ENCODE measurements at regions not wholly inside any gene's neighbourhood (a gene's known extent, or its start where the extent isn't known, plus 50 kb on each side); places are given as distances from the start of the nearest gene placed in this dataset.

DNA sequence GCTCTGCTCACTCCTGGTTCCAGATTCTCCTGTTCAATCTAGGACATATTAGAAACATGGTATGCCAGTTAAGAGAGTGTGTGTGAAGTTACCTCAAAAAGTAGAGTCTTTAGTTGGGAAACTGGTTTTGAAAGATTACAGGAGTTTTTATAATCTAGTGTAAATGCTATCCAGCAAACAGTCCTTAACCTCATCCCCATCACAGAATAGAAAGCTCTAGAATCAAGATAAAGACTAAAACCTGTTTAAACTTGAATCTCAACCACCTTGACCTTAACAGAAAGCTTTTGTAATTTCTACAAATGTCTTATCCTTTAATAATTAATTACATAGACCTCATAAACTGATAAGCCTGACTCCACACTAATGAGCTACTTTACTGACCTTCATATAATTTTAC is 1288.7 kb upstream of the SORCS1 start:
- DNase-seq, result no peak

DNA sequence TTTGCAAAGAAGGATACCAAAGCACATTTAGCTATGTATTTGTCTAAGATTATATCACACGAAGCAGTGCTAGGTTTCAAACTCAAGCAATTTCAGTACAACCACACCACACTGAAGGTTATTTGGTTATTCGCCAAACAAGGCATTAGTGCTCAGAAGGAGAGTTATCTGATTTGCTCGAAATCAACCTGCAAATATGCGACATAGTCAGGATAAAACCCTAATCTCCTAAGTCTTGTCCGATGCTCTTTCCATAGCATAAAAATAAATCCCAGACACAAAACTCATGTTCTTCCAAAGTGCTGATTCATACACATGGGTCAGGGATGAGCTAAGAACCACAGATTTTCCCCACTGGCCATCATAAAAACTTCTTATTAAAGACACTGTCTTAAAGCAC is 1288.0 kb upstream of the SORCS1 start:
- no peak for DNase-seq

GRCh38 chr10:108450280-108450679 is 1285.8 kb upstream of the SORCS1 start:
- DNase-seq, result no peak

DNA sequence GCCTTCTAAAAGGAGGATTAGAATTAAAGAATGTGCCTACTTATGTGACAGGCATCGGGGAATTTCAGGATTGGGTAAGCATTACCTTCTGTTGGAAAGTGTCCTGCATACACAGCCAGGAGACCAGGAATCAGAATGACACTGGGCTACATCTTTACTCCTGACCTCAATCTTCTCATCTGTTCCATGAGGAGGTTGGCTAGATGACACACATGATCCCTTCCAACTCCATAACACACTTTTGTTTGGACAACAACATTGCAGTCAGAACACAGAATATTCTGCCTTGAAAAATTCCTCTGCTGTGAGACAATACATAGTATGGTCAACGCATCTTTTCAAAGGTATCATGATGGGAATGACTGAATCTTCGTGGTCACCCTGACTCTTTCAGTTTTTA is 1281.2 kb upstream of the SORCS1 start:
- no peak for DNase-seq

DNA sequence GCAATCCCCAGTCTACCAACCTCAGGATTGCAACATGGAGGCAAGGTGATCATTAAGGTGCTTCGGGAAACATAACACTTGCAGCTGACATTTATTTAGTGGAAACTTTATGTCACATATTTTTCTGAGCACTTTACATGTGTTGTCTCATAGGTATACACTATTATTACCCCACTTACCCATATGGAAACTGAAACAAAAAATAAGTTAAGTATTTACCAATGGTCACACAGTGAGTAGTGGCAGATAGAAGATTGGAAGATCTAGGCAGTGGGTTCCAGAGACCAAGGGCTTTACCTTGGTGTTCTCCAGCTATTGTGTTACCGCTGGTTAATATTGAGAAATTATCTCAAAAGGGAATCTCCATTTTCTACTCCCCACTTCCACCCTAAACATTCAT is 1279.1 kb upstream of the SORCS1 start:
- no peak for DNase-seq

DNA sequence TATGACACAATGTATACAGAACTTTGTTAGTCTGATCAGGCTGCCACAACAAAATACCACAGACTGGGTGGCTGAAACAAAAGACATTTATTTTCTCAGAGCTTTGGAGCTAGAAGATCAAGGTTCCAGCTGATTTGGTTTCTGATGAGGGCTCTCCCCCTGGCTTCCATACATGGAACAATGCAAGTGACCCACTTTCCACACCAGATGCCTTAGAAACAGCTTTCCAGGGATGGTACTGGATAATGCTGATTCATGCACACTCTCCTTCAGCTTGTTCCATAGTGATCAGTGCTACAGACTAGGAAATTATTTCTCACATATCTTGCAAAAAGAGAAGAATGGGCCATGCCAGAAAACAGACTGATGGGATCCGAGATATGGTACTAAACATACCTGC is 1274.9 kb upstream of the SORCS1 start:
- DNase-seq, result no peak

DNA sequence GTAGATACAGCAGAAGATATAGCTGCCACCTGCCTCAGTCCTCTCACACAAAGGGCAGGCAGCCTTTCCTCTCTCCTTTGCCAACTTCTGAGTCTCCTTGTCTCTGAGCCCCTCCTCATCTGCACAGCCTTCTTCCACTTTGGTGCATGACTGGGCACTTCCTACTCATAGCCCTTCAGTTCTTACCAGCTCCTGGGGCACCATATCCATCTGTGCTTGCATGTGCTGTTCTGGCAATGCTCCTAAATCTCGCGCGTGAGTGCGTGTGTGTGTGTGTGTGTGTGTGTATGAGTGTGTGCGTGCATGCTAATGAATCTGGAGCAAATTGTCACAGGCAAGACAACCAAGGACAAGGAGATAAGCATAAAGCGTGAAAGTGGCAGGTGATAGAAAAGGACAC is 1271.6 kb upstream of the SORCS1 start:
- no peak for DNase-seq

- peak; percentile 51 for DNase-seq
Observed at GRCh38 chr10:108434559-108435252, 1270.2 kb upstream of the SORCS1 start.

DNA sequence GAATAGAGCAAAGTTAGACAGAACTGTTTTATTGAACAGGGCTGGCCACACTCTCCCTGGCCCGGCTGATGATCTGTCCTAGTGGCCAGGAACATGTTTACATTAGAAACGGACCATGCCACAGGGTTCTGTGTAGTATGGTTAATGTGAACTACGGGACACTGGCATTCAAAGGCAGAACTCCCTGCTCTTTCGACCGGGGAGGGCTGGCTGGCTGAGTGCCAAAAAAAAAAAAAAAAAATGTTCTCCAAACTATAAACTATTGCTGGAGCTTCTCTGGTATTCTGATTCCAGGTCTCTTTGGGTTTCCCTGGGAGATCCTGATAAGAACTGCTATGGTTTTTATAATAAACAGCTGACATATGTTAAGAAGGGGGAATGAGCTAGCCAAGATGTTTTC is 1262.6 kb upstream of the SORCS1 start:
- DNase-seq, result no peak

DNA sequence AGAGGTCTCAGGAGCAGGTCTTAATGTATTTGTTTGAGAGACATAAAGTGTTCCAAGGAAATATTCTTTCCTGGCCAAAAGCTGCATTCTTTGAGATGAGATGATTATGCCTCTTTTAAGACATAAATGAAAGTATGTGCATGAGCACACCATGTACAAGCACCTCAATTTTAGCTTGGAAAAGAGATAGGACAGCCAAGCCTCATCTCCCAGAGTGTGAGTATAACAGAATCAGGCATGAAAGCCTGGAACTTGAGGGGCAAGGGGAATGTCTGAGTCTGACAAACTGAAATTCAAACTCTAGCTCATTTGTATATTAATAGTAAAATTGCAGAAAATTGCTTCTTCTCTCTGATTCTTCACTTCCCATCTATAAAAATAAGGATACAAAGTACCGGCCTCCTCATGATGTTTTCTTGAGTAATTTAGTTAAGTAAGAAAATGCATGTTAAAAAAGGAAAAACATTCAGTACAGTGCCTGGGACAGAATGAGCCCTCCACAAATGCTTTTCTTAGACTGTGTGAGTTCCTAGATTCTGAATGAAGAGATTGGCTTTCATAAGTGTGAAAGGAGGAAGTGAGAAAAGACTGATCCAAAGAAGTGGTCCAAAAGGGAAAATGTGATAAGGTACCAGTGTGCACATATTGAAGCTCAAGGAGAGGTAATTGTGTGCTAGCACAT is 1260.9 kb upstream of the SORCS1 start:
- DNase-seq, result no peak

DNA sequence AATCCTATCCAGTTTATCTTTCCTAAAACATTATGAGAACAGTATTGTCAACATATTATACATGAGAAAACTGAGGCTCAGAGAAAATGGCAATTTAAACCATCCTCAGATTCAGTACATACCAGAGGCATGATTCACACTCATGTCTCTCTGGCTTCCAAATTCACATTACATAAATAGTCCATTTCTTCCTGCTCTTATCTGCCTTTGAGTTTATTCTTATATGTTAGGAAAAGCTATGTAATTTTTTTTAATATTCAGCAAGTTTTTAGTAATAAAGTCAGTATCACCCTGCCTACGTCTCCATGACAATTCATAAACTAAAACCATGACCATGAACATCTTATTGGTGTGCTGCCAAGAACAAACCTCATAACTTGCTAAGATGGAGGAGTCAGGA is 1260.2 kb upstream of the SORCS1 start:
- no peak for DNase-seq

DNA sequence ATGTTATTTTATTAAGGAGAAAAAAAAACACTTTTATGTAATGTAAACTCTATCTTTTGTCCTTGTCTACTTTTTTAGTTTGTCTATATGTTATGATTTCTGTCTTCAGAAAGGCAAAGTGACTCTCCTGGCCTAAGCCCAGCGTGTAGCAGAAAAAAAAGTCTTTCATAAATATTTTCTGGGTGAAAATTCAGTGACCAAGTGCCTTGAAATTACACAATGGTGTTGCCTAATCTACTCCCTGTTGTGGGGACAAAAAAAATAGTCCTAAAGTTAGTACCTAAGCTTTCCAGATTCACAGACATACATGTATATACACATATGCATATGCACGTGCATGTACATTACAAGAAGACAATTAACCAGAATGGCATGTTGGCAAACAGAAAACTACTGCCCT is 1257.8 kb upstream of the SORCS1 start:
- no peak for DNase-seq

DNA sequence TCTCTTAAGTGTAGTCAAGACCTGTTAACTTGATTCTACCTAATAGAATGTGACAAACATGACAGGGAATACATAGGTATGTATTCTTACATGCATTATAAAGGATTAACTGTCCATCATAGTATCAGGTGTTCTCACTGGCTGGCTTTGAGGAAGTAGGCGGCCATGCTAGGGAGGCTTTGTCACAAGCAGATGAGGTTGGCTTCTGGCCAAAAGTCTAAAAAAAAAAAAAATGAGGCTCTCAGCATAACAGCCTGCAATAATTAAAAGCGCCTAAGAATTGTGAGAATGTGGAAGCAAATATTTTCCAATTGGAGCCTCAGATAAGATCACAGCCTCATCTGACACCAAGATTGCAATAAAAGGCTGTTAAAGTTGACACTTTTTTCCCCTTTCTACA is 1256.8 kb upstream of the SORCS1 start:
- no peak for DNase-seq

DNA sequence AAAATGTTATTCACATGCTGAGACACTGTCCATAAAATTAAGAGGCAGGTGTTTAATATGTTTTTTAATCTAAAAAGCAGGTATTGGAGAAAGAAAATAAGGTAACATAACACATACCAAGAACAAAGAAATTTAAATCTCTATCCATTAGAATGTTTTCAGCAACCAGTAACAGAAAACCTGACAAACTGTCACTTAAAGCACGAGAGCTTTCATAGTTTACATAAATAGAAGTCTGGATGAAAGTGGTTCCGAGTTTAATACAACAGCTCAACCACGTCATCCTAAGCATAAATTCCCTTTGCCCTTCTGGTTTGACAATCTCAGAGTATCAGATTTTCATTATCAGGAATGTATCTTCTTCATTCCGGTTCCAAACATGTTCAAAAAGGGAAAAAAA is 1249.4 kb upstream of the SORCS1 start:
- no peak for DNase-seq

DNA sequence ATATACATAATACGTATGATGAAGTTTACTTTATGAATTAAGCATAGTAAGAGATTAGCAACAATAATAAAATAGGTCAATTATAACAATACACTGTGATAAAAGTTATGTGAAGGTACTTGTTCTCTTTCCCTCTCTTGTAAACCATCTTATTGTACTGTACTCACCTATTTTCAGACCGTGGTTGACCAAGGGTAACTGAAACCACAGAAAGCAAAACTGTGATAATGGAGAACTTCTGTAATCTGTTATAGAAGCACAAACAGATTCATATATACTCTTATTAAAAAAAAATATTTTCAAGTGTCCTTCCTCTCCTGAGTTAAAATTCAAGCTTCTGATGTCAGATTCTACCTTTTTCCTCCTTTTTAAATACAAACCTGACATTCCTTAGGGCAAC is 1247.8 kb upstream of the SORCS1 start:
- no peak for DNase-seq

DNA sequence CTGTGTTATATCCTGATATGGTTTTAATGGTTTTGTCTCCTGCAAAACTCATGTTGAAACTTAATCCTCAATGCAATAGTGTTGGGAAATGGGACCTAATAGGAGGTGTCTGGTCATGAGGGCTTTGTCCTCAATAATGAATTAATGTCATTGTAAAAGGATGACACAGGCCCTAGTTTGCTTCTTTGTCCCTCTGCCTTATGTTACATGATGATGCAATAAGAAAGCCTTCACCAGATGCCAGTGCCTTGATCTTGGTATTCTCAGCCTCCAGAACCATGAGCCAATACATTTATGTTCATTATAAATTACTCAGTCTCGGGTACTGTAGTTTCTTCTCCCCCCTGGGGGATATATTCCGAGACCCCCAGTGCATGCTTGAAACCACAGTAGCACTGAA is 1247.4 kb upstream of the SORCS1 start:
- DNase-seq, result no peak

DNA sequence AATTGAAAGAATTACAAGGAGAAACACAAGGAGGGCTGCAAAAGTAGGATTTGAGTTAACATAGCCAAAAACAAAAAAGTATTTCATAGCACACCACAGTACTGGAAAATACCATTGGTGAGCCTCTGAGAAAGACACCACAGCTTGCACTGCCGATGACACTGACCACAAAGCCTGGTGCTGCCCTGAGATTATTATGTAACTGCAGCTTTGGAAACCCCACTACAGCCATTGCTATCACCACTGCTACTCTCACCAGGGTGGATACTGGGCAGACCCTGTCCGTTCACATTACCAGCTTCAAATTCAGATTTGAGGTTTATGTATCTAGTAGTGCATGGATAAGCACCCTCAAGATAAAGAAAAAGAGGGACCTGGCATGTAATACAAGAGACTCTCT is 1246.7 kb upstream of the SORCS1 start:
- DNase-seq, result no peak

GRCh38 chr10:108410236-108410635 is 1245.7 kb upstream of the SORCS1 start:
- no peak for DNase-seq

- DNase-seq, result no peak
Observed at GRCh38 chr10:108409306-108409705, 1244.8 kb upstream of the SORCS1 start.

DNA sequence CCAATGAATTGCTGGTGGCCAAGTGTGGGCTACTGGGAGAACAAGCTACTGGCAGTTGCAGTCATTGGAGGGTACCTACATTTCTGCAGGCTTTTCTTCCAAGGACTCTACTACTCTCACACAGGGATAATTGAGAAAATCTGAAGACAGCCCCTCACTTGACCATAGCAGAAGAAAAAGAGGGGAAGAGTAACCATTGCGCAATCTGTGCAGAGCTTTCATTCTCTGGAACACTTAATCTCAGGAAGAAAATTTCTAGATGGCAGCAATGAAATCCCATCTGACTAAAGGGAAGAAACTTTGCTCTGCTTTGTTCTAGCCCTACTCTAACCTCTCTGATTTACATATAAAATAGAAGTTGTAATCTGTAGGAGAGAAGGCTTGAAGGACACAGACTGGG is 1239.6 kb upstream of the SORCS1 start:
- no peak for DNase-seq

DNA sequence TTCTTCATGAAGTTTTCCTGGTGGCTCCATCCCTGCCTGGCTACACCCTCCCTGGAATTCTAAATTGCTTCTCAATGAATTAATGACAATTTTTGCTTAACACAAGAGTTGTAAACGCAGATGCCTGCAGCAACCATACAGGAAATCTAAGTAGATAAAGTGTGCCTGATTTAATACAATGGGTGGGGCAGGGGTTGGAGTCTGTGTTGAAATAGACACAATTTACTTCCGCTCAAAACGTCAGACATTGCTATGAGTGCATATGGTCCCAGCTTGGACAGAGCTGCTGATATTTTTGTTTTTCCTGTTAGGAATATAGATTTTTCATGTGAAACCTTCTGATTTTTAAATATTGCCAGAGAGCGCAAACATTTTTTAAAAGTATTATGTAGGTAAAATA is 1235.0 kb upstream of the SORCS1 start:
- DNase-seq, result no peak

GRCh38 chr10:108393089-108393488 is 1228.6 kb upstream of the SORCS1 start:
- DNase-seq, result no peak

- no peak for DNase-seq
Observed at GRCh38 chr10:108392286-108392685, 1227.8 kb upstream of the SORCS1 start.

DNA sequence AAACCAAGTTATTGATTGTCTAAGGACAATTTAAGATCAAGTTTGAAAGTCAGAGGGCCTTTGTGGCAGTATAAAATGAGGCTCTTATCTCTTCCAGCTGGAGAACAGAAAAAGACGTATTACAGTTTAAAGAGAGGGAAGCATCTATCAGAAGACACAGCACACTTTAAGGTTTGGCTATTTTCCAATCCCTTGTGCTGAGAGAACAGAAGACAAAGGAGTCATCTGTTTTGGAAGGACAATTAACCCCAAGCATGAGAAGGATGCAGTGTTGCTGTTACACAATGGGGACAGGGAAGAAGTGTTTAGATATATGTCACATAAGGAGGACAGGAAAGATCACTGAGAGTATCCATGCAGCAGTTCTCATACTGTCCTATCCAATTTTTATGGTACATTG is 1224.2 kb upstream of the SORCS1 start:
- no peak for DNase-seq

DNA sequence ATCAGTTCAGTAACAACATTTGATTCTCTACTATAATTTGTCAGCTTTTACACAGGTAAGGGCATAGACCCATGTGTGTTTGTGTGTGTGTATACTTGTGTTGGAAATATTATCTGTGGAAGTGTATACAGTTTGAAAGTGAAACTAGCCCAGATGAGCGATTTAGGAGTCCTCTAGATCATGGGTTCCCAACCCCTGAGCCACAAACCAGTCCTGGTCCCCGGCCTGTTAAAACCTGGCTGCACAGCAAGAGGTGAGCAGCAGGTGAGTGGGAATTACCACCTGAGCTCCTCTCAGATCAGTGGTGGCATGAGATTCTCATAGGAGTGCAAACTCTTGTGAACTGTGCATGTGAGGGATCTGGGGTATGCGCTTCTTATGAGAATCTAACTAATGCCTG is 1221.5 kb upstream of the SORCS1 start:
- DNase-seq, result no peak

All from islet precursor cell (in vitro differentiated cells).